ENCODE measurements at regions not wholly inside any gene's neighbourhood (a gene's known extent, or its start where the extent isn't known, plus 50 kb on each side); places are given as distances from the start of the nearest gene placed in this dataset.

- no peak for DNase-seq (ENCODE audit: low read depth in 2 of 2)
These were observed 445.4 kb upstream of the GOT2 start for GRCh38 chr16:59179446-59180082.

GRCh38 chr16:59173408-59173831, 439.3 kb upstream of the GOT2 start:
- DNase-seq (ENCODE audit: low read depth in 2 of 2), result no peak

- no peak for DNase-seq (ENCODE audit: low read depth in 2 of 2)
These were observed 436.1 kb upstream of the GOT2 start for GRCh38 chr16:59170099-59170712.

GRCh38 chr16:59169168-59169567, 435.1 kb upstream of the GOT2 start:
- no peak for DNase-seq (ENCODE audit: low read depth in 2 of 2)

GRCh38 chr16:59168461-59169114, 434.5 kb upstream of the GOT2 start:
- DNase-seq (ENCODE audit: low read depth in 2 of 2), result no peak

- no peak for DNase-seq (ENCODE audit: low read depth in 2 of 2)
These were observed 430.3 kb upstream of the GOT2 start for GRCh38 chr16:59164461-59164860.

- no peak for DNase-seq (ENCODE audit: low read depth in 2 of 2)
These were observed 429.4 kb upstream of the GOT2 start for GRCh38 chr16:59163371-59164055.

- no peak for DNase-seq (ENCODE audit: low read depth in 2 of 2)
These were observed 427.6 kb upstream of the GOT2 start for GRCh38 chr16:59161679-59162078.

- DNase-seq (ENCODE audit: low read depth in 2 of 2), result no peak
These were observed 420.2 kb upstream of the GOT2 start for GRCh38 chr16:59154295-59154694.

- no peak for DNase-seq (ENCODE audit: low read depth in 2 of 2)
These were observed 414.6 kb upstream of the GOT2 start for GRCh38 chr16:59148769-59149155.

- no peak for DNase-seq (ENCODE audit: low read depth in 2 of 2)
These were observed 414.1 kb upstream of the GOT2 start for GRCh38 chr16:59148056-59148768.

GRCh38 chr16:59146140-59146539, 412.0 kb upstream of the GOT2 start:
- DNase-seq (ENCODE audit: low read depth in 2 of 2), result no peak

GRCh38 chr16:59144841-59145240, 410.7 kb upstream of the GOT2 start:
- DNase-seq (ENCODE audit: low read depth in 2 of 2), result no peak

- no peak for DNase-seq (ENCODE audit: low read depth in 2 of 2)
These were observed 410.2 kb upstream of the GOT2 start for GRCh38 chr16:59144326-59144725.

GRCh38 chr16:59126486-59126885, 392.4 kb upstream of the GOT2 start:
- DNase-seq (ENCODE audit: low read depth in 2 of 2), result no peak

GRCh38 chr16:59124056-59124455, 389.9 kb upstream of the GOT2 start:
- no peak for DNase-seq (ENCODE audit: low read depth in 2 of 2)

- DNase-seq (ENCODE audit: low read depth in 2 of 2), result no peak
These were observed 389.4 kb upstream of the GOT2 start for GRCh38 chr16:59123479-59123878.

- no peak for DNase-seq (ENCODE audit: low read depth in 2 of 2)
These were observed 388.1 kb upstream of the GOT2 start for GRCh38 chr16:59122262-59122537.

- no peak for DNase-seq (ENCODE audit: low read depth in 2 of 2)
These were observed 387.5 kb upstream of the GOT2 start for GRCh38 chr16:59121411-59122261.

- DNase-seq (ENCODE audit: low read depth in 2 of 2), result no peak
These were observed 382.6 kb upstream of the GOT2 start for GRCh38 chr16:59116744-59117143.

- DNase-seq (ENCODE audit: low read depth in 2 of 2), result no peak
These were observed 380.7 kb upstream of the GOT2 start for GRCh38 chr16:59114790-59115189.
